ENCODE measurements at regions not wholly inside any gene's neighbourhood (a gene's known extent, or its start where the extent isn't known, plus 50 kb on each side); places are given as distances from the start of the nearest gene placed in this dataset.

DNA sequence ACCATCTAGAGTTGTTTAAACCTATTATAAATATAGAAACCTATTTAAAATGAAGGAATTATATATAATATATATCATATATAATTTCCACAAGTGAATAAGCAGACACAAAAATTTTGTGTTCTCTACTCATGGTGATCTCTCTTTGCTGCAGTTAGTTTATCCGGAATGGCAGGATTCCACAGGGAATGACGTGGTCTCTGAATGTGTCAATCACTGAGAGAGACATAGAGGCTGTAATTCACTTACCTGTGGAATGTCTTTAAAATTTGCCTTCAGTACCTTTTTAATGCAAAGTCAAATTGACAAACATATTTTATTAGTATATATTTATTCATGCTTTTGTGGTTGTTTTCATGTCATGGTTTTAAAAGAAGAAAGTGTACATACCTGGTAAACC lies 669.3 kb downstream of the NLGN4X start:
- ATAC-seq (no peak), DNase-seq (ENCODE audit: low spot score) (no peak)
- Histone ChIP-seq H3K27ac (ENCODE audit: low read depth) (no peak overlapping the region), H3K27me3 (ENCODE audit: insufficient read depth) (no peaks in the 10 kb centered on the region), H2AFZ (no peak overlapping the region), H3F3A (replicated peaks; ENCODE audit: low read depth) (no peaks in the 10 kb centered on the region), H3K4me2 (no peak overlapping the region), H3K9me2 (ENCODE audit: insufficient read depth) (no peaks in the 10 kb centered on the region), H4K20me1 (replicated peaks; ENCODE audit: insufficient read depth) (no peaks in the 10 kb centered on the region), H3K4me1 (ENCODE audit: insufficient read depth) (no peaks in the 10 kb centered on the region), H3K36me3 (ENCODE audit: insufficient read depth) (no peaks in the 10 kb centered on the region), H3K4me3 (no peak overlapping the region), H3K79me2 (replicated peaks; ENCODE audit: insufficient read depth) (no peaks in the 10 kb centered on the region)
- no peak for TF ChIP-seq STAT1 (IDR thresholded peaks at IDR 0.05; ENCODE audit: unreplicated experiment)
- no peak for TF ChIP-seq ZNF114 (CRISPR knock-in tag; IDR thresholded peaks at IDR 0.05)
- TF ChIP-seq, protein P1, sequence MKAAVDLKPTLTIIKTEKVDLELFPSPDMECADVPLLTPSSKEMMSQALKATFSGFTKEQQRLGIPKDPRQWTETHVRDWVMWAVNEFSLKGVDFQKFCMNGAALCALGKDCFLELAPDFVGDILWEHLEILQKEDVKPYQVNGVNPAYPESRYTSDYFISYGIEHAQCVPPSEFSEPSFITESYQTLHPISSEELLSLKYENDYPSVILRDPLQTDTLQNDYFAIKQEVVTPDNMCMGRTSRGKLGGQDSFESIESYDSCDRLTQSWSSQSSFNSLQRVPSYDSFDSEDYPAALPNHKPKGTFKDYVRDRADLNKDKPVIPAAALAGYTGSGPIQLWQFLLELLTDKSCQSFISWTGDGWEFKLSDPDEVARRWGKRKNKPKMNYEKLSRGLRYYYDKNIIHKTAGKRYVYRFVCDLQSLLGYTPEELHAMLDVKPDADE (IDR thresholded peaks at IDR 0.05), result no peak
- no peak for TF ChIP-seq JUNB (IDR thresholded peaks at IDR 0.05; ENCODE audit: unreplicated experiment)
- TF ChIP-seq ZNF331 (CRISPR knock-in tag; IDR thresholded peaks at IDR 0.05; ENCODE audit: low read depth), result no peak
- TF ChIP-seq, protein P2, sequence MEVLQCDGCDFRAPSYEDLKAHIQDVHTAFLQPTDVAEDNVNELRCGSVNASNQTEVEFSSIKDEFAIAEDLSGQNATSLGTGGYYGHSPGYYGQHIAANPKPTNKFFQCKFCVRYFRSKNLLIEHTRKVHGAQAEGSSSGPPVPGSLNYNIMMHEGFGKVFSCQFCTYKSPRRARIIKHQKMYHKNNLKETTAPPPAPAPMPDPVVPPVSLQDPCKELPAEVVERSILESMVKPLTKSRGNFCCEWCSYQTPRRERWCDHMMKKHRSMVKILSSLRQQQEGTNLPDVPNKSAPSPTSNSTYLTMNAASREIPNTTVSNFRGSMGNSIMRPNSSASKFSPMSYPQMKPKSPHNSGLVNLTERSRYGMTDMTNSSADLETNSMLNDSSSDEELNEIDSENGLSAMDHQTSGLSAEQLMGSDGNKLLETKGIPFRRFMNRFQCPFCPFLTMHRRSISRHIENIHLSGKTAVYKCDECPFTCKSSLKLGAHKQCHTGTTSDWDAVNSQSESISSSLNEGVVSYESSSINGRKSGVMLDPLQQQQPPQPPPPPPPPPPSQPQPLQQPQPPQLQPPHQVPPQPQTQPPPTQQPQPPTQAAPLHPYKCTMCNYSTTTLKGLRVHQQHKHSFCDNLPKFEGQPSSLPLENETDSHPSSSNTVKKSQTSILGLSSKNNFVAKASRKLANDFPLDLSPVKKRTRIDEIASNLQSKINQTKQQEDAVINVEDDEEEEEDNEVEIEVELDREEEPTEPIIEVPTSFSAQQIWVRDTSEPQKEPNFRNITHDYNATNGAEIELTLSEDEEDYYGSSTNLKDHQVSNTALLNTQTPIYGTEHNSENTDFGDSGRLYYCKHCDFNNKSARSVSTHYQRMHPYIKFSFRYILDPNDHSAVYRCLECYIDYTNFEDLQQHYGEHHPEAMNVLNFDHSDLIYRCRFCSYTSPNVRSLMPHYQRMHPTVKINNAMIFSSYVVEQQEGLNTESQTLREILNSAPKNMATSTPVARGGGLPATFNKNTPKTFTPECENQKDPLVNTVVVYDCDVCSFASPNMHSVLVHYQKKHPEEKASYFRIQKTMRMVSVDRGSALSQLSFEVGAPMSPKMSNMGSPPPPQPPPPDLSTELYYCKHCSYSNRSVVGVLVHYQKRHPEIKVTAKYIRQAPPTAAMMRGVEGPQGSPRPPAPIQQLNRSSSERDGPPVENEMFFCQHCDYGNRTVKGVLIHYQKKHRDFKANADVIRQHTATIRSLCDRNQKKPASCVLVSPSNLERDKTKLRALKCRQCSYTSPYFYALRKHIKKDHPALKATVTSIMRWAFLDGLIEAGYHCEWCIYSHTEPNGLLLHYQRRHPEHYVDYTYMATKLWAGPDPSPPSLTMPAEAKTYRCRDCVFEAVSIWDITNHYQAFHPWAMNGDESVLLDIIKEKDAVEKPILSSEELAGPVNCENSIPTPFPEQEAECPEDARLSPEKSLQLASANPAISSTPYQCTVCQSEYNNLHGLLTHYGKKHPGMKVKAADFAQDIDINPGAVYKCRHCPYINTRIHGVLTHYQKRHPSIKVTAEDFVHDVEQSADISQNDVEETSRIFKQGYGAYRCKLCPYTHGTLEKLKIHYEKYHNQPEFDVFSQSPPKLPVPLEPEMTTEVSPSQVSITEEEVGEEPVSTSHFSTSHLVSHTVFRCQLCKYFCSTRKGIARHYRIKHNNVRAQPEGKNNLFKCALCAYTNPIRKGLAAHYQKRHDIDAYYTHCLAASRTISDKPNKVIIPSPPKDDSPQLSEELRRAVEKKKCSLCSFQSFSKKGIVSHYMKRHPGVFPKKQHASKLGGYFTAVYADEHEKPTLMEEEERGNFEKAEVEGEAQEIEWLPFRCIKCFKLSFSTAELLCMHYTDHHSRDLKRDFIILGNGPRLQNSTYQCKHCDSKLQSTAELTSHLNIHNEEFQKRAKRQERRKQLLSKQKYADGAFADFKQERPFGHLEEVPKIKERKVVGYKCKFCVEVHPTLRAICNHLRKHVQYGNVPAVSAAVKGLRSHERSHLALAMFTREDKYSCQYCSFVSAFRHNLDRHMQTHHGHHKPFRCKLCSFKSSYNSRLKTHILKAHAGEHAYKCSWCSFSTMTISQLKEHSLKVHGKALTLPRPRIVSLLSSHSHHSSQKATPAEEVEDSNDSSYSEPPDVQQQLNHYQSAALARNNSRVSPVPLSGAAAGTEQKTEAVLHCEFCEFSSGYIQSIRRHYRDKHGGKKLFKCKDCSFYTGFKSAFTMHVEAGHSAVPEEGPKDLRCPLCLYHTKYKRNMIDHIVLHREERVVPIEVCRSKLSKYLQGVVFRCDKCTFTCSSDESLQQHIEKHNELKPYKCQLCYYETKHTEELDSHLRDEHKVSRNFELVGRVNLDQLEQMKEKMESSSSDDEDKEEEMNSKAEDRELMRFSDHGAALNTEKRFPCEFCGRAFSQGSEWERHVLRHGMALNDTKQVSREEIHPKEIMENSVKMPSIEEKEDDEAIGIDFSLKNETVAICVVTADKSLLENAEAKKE (CRISPR knock-in tag; IDR thresholded peaks at IDR 0.05), result no peak
- no peak for TF ChIP-seq EZH2phosphoT487 (IDR thresholded peaks at IDR 0.05; ENCODE audit: unreplicated experiment)
- TF ChIP-seq POLR2AphosphoS5 (IDR thresholded peaks at IDR 0.05; ENCODE audit: low read depth), result no peak
- TF ChIP-seq, protein P3, sequence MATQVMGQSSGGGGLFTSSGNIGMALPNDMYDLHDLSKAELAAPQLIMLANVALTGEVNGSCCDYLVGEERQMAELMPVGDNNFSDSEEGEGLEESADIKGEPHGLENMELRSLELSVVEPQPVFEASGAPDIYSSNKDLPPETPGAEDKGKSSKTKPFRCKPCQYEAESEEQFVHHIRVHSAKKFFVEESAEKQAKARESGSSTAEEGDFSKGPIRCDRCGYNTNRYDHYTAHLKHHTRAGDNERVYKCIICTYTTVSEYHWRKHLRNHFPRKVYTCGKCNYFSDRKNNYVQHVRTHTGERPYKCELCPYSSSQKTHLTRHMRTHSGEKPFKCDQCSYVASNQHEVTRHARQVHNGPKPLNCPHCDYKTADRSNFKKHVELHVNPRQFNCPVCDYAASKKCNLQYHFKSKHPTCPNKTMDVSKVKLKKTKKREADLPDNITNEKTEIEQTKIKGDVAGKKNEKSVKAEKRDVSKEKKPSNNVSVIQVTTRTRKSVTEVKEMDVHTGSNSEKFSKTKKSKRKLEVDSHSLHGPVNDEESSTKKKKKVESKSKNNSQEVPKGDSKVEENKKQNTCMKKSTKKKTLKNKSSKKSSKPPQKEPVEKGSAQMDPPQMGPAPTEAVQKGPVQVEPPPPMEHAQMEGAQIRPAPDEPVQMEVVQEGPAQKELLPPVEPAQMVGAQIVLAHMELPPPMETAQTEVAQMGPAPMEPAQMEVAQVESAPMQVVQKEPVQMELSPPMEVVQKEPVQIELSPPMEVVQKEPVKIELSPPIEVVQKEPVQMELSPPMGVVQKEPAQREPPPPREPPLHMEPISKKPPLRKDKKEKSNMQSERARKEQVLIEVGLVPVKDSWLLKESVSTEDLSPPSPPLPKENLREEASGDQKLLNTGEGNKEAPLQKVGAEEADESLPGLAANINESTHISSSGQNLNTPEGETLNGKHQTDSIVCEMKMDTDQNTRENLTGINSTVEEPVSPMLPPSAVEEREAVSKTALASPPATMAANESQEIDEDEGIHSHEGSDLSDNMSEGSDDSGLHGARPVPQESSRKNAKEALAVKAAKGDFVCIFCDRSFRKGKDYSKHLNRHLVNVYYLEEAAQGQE (IDR thresholded peaks at IDR 0.05; ENCODE audit: unreplicated experiment), result no peak
- TF ChIP-seq CREB1 (CRISPR knock-in tag; IDR thresholded peaks at IDR 0.05; ENCODE audit: low read depth), result no peak
- no peak for TF ChIP-seq NANOG (IDR thresholded peaks at IDR 0.05; ENCODE audit: borderline replicate concordance)
- TF ChIP-seq EZH2 (IDR thresholded peaks at IDR 0.05; ENCODE audit: low read depth, unreplicated experiment), result no peak
- TF ChIP-seq, protein P4, sequence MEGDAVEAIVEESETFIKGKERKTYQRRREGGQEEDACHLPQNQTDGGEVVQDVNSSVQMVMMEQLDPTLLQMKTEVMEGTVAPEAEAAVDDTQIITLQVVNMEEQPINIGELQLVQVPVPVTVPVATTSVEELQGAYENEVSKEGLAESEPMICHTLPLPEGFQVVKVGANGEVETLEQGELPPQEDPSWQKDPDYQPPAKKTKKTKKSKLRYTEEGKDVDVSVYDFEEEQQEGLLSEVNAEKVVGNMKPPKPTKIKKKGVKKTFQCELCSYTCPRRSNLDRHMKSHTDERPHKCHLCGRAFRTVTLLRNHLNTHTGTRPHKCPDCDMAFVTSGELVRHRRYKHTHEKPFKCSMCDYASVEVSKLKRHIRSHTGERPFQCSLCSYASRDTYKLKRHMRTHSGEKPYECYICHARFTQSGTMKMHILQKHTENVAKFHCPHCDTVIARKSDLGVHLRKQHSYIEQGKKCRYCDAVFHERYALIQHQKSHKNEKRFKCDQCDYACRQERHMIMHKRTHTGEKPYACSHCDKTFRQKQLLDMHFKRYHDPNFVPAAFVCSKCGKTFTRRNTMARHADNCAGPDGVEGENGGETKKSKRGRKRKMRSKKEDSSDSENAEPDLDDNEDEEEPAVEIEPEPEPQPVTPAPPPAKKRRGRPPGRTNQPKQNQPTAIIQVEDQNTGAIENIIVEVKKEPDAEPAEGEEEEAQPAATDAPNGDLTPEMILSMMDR (conservative IDR thresholded peaks at IDR 0.05; ENCODE audit: low read depth in 2 of 2), result no peak
- Mint-ChIP-seq H3K27me3 (ENCODE audit: insufficient read depth, low read depth, poor library complexity) (no peaks in the 10 kb centered on the region), H3K4me1 (no peaks in the 10 kb centered on the region), H3K36me3 (ENCODE audit: low read depth) (peaks cover 10% of the 10 kb centered on the region; the same call in 1 of the 3 replicates), H3K9me3 (peaks cover 20% of the 10 kb centered on the region; the same call in 2 of the 3 replicates), H3K27ac (no peak overlapping the region), H3K4me3 (no peak overlapping the region)
